Lower leg skin (tissue), 4 donors: ENCODE measurements at regions not wholly inside any gene's neighbourhood (a gene's known extent, or its start where the extent isn't known, plus 50 kb on each side); places are given as distances from the start of the nearest gene placed in this dataset.

Source experiments
- DNase-seq, 2 donors: peaks; one replicate each; pipeline ENCODE4 v3.0.0-alpha.2; 2019; ENCODE audit warnings: low spot score in 2 of 2
- H3K4me3 ChIP-seq: fragments of 200-600 bp; sonication (generic); 2 replicates; pipeline ENCODE4 v1.5.1; 2017; ENCODE audit warnings: mild to moderate bottlenecking, low read depth; ENCODE audit not compliant: poor library complexity, severe bottlenecking
- CTCF ChIP-seq, 3 donors: fragments of 450-650 bp; IDR thresholded peaks; one replicate each; pipeline ENCODE4 v1.5.1; 2016; ENCODE audit warnings: antibody characterized with exemption in 3 of 3, mild to moderate bottlenecking in 3 of 3, moderate library complexity in 2 of 3
- POLR2A ChIP-seq, 2 donors: fragments of 450-650 bp; IDR thresholded peaks; one replicate each; pipeline ENCODE4 v1.6.1; 2016 to 2017; ENCODE audit warnings: antibody characterized with exemption in 2 of 2, mild to moderate bottlenecking in 1 of 2, moderate library complexity in 1 of 2
- WGBS, 2 donors: methylation state at CpG; one replicate each; pipeline ENCODE4 v1.1.5; 2018; 5-methylcytosine and 5-hydroxymethylcytosine counted together
- intact Hi-C: fragments of 100-400 bp; cut with DNase I; formaldehyde crosslinking; loops from one replicate; pipeline ENCODE4 v1.15.0; 2023; ENCODE audit warnings: low total_unique reads

DNA sequence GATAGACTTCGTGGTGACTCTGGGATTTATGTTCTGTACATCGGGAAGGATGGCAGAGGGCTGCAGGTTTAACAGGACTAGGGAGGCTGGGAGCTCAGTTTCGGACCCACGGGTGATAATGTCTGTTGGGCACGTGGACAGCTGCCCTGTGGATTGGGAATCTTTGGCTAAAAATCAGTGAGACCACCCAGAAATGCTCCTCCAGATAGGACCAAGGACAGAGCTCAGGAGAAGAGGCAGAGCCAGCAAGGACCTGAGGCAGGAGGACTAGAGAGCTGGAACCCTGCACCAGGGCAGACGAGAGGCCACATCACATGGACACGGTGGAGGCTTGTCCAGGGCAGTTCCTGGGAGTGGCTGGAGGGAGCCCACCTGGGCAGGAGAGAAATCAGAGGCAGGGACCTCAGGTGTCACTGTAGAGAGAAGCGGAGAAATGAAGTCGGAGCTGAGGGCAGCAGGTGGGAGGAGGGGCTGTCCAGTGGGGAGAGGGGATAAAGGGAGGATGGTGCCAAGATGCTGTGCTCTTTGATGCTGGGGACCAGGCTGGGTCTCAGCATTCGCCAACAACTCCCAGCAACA, 79.2 kb downstream of the CPZ start:
- intact Hi-C loops = no loop called here
- no peak overlapping the region for H3K4me3 ChIP-seq
- no peak for DNase-seq
- WGBS, 2 donors = 59 to 68% methylated on average over 10 of the region's 10 CpGs
- TF ChIP-seq POLR2A (IDR thresholded peaks at IDR 0.05) (no peak), CTCF (IDR thresholded peaks at IDR 0.05) (no peak)
